Pulmonary artery endothelial cell (primary cell): ENCODE measurements at regions not wholly inside any gene's neighbourhood (a gene's known extent, or its start where the extent isn't known, plus 50 kb on each side); places are given as distances from the start of the nearest gene placed in this dataset.
A peak's percentile ranks its signal among the peaks of the same experiment; 100 is the strongest.
"Not testable (repeated sequence)": the region's sequence is repeated elsewhere in the genome, so short reads cannot be mapped to it uniquely, and the experiment has no call there.

Source experiments
- DNase-seq: peaks from one replicate; pipeline ENCODE4 v3.0.0-alpha.2; 2011; ENCODE audit warnings: low read depth, low spot score

DNA sequence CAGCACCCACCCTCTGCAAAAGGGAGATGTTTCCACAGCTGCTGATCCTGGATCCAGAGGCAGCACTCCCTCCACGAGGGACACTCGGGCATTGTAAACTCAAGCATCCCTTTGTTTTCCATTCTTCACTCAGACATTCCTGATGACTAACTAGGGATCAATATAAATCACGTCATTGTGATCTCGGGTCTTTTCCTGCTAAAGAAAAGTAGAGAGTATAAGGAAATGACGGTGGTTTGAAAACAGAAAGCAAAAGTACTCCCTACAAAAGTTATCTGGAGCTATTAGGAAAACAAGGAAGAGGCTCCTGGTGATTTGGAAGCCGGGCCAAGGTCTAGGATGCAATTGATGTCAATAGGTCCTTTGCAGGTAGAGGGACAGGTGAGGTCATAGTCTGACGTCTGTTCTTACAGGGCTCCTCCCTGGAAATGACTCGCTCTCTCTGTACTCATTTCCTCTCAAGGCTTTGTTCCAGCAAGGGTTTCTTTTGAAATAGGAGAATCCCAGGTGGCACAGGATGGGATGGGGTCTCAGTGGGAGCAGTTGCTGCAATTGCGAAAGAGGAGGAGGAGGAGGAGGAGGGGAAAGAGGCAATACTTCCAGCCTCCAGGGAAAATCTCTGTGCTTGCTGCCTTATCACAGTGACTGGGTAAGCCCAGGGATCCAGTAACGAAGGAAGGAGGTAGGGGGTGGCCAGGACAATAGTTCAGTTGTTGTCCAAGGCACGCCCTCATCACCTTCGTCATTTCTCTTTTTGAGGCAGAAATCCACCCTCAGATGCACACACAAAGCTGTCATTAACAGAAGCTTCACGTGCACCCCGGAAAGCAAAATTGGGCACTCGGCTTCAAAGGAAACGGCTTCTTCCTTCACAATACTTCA, 222.8 kb downstream of the LY86 start:
- DNase-seq = peak; percentile 69

GRCh38 chr6:6812427-6812826, 223.9 kb downstream of the LY86 start:
- no peak for DNase-seq

- no peak for DNase-seq
Measured at GRCh38 chr6:6815732-6816131, 227.2 kb downstream of the LY86 start.

DNA sequence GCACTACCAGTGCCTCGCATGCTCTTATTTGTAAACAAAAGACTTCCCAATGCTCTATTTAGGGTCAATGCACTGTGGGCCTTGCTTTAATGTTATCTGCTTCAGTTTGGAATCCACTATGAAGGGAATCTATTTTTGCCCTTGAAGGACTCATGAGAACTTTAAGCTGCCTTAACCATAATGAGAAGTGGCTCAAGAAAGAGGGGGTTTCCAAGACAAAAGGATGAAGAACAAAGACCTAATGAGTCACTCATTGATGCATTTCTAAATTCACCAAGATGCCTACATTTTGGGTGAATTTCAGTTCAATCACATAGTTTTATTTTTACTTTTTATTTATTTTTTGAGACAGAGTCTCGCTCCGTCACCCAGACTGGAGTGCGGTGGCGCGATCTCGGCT, 228.2 kb downstream of the LY86 start:
- DNase-seq = no peak

GRCh38 chr6:6818078-6818639, 229.6 kb downstream of the LY86 start:
- DNase-seq = no peak

DNA sequence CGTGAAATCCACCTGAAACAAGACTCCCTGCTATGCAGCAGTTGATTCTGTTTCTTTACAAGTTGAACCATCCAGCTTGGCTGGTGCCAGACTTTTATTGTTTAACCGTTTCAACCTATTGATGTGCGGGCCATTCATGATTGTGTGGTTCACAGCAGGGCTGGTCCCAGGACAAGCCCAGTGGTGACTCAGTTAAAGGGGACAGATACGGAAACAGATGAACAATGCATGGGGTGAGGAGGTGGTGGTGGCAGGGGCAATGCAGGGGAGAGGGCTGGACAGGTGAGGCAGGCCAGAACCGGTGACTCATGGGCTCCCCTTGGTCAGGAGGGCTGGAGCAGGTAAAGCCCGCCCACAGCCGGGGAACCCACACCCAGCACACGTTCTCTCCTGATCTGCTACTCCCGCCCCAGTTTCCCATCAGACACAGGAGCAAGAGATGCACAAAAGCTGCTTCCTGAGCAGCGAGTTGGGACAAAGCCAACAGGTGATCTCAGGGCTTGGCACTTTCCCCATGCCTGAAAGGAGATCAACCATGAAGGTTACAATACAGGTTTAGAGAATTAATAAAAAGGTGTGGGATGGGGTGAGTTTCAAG, 232.2 kb downstream of the LY86 start:
- no peak for DNase-seq

DNA sequence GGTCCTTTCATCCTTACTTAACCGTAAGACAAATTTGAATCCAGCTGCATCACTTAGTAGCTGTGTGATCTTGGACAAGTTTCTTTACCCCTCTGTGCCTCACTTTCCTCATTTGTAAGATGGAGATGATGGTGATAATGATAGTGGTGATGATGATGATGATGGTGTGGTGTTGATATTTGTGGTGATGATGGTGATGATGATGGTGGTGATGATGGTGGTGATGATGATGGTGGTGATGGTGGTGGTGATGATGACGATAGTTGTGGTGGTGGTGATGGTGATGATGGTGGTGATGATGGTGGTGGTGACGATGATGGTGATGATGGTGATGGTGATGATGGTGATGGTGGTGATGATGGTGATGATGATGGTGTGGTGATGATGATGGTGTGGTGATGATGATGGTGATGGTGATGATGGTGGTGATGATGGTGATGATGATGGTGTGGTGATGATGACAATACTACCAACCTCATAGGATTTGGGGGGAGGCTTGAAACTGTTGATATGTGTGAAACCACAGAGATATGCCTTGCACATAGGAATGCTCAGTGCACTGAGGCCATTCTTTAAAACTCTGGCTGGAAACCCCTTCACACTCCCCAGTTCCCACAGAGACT, 233.2 kb downstream of the LY86 start:
- no peak for DNase-seq

DNA sequence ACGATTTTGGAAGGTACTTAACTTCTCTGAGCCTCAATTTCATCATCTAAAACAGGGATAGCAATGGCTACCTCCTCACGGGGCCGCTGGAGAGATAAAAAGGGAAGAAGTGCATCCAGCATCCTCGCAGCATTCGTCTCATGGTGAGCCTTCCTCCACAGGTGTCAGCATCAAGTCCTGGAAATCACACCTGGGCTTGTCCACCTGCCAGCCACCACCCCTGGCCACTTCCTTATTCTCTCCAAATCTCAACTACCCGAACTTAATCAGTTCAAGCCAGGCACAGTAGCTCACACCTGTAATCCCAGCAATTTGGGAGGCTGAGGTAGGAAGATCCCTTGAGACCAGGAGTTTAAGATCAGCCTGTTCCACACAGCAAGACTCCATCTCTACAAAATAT, 234.5 kb downstream of the LY86 start:
- DNase-seq = no peak

- no peak for DNase-seq
Measured at GRCh38 chr6:6823568-6824224, 235.2 kb downstream of the LY86 start.

DNA sequence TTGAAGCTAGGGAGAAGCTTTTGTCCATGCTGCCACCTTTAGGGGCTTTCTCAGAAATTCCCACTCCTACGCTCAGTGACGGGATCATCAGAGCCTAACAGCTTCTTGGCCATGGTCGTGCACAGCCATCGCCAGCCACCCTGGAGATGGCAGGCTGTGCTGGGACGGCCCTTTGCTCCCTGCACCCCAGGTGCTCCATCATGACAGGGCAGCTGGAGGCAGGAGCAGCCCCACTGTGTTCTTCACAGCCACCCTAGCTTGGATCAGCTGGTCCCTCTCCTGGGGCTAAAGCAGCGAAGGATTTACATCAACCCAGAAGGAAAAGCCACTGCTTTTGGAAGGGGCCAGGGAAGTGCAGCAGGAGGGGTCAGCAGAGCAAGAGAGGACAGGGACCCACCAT, 235.9 kb downstream of the LY86 start:
- no peak for DNase-seq

GRCh38 chr6:6825193-6825784, 236.8 kb downstream of the LY86 start:
- no peak for DNase-seq

GRCh38 chr6:6826095-6826901, 237.8 kb downstream of the LY86 start:
- peak; percentile 15 for DNase-seq

DNA sequence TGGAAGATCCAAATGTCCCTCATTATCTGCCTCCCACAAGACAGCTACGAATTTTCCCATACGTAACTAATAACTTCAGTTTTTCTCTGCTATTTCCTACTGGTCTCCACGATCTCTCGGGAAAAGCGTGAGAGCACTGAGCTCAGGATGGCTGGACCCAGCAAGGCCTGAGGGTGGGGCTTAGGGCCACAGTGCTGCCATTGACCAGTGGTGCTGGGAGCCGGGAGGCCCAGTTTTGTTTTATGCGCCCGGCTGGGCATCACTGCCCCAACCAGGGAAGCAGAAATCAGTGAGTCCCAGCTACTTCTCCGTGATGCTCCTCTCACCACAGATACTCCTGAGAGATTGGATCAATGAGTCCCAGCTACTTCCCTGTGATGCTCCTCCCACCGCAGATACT, 238.4 kb downstream of the LY86 start:
- DNase-seq = no peak

DNA sequence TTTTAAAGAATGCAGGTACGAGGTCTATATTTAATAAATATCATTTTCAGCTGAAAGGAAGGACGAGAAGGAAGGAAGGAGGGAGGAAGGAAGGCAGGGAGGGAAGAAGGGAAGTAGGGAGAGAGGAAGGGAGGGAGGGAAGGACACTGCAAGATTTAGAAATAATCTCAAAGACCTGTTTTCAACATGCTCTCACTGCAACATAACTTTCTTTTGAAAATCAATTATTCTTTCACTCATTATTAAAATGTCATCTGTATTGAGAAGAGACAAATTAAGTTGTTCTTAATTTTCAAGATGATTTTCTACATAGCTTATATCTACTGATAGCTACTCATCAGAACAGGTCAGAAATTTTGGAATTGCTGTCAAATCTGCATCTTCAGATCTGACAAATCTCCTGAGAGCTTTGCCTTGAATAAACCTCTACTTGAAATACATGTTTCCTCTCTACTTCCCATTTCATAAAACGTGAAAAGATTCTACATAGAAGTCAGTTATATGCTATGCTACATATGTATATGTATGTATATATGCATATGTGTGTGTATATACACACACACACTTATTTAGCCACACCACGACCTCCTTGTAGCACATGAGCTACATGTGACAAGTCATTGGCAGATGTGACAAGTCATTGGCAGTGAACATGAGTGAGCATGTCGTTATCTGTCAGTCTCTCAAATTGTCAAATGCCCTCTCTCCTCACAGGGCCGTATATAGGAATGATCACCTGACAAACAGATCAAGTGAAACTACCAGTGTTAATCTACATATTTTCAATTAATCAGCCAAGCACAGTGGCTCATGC, 241.6 kb downstream of the LY86 start:
- no peak for DNase-seq

GRCh38 chr6:6830686-6831063, 242.2 kb downstream of the LY86 start:
- not testable (repeated sequence) for DNase-seq

DNA sequence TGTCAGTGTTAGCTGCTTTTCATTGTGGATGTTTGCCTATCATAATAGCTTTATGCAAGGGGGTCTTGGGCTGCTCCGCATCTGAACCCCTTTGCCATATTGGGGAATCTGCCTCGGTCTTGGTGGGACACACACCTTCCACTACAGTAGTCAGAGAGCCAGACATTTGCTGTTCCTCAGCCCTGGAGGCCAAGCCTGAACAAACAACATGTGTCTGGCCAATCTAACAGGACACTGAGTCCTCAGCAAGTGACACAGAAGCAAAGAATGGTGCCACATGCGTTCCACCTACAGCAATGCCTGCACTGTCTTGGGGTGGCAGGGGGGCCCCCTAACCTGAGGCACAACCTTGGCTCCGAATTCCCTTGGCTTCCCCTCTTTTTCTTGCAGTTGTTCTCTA, 243.9 kb downstream of the LY86 start:
- DNase-seq = no peak

DNA sequence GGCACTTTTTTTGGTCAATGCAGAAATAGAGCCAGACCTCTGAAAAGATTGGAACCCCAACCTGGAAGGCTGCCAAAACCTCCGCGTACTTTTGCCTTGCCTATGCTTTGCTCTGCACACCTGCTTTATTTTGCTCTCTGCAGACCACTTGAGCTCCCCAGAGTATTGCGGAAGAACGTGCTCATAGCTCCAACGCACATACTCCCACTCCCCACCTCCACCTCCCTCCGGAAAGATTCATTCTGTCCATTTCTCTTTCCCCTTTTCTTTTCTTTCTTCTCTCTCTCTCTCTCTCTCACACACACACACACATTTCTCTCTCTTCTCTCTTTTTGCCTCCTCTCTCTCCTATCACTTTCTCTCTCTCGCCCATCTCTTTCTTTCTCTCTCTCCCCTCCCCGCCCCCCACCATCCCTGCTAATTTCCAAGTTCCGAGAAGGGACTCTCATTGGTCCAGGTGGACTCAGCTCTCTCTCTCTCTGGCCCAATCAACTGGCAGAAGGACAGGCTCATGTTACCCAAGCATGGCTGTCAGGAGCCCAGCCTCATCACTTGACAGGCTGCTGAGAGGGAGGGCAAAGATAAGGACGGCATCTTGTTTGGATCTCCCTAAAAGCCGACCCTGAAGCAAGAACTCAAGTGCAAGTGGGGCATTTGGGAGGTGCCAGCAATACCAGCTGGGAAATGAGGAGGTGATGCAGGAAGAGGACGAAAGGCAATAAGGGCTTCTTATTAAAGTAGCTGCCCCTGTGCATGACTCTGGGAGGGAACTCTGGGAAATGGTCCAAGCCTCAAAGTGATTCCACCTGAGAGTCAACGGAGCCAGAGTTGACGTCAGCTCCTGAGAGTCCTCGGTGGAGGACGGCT, 246.1 kb downstream of the LY86 start:
- DNase-seq = no peak

DNA sequence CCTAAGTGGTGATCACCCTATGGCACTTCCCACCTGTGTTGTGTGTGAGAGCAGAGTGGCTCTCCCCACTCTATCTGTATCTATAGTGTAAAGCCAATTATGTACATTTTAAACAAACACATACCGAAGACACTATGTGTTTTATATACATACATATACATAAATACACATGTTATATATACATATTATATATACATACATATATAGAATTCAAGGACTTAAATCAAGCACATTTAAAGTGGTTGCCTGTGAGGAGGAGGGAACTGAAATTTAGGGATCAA, 246.6 kb downstream of the LY86 start:
- DNase-seq = no peak
